GM12872 (cell line): ENCODE measurements at regions not wholly inside any gene's neighbourhood (a gene's known extent, or its start where the extent isn't known, plus 50 kb on each side); places are given as distances from the start of the nearest gene placed in this dataset.

Source experiments
- TF ChIP-seq, protein P1 (sequence below): IDR thresholded peaks from 3 replicates; pipeline ENCODE4 v1.5.1; 2011; ENCODE audit warnings: low read depth, mild to moderate bottlenecking, low read length, moderate library complexity; ENCODE audit not compliant: insufficient read depth

DNA sequence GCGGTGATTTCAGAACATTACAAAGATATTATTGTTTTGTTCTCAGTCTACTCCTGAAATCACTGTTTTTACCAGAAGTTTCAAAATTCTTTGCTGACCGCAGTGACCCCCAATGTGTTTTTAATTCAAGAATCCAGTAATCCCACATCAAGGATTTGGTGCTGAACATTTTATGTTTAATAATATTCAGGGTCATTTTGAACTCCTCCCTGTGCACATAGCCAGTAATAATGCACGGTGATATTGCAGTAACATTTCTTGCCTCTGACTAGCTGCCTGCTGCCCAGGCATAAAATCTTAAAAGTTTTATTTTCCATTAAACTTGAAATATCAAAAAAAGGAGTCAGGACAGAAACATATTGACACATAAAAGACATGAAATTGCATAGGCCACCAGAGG lies 443.4 kb upstream of the NCAM2 start:
- TF ChIP-seq, protein P1, sequence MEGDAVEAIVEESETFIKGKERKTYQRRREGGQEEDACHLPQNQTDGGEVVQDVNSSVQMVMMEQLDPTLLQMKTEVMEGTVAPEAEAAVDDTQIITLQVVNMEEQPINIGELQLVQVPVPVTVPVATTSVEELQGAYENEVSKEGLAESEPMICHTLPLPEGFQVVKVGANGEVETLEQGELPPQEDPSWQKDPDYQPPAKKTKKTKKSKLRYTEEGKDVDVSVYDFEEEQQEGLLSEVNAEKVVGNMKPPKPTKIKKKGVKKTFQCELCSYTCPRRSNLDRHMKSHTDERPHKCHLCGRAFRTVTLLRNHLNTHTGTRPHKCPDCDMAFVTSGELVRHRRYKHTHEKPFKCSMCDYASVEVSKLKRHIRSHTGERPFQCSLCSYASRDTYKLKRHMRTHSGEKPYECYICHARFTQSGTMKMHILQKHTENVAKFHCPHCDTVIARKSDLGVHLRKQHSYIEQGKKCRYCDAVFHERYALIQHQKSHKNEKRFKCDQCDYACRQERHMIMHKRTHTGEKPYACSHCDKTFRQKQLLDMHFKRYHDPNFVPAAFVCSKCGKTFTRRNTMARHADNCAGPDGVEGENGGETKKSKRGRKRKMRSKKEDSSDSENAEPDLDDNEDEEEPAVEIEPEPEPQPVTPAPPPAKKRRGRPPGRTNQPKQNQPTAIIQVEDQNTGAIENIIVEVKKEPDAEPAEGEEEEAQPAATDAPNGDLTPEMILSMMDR = no peak

DNA sequence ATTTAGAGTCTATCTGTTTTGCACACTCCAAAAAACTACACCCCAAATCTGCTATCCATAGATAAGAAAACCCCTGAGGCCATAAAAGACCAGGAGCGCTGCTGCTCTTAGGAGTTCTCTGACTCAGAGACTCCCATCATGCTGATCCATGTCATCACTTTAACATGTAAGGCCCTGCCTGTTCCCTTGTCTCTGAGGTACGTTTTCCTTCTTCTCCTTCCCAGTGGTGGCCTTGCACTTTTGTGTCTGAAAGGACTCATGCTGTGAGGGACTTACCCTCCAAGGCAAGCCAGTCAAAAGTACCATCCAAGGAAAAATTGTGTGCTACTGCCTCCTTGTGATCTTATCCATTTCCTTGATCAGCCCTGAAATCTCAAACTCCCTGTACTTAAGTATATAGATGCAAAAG lies 427.4 kb upstream of the NCAM2 start:
- TF ChIP-seq, protein P1 = no peak

DNA sequence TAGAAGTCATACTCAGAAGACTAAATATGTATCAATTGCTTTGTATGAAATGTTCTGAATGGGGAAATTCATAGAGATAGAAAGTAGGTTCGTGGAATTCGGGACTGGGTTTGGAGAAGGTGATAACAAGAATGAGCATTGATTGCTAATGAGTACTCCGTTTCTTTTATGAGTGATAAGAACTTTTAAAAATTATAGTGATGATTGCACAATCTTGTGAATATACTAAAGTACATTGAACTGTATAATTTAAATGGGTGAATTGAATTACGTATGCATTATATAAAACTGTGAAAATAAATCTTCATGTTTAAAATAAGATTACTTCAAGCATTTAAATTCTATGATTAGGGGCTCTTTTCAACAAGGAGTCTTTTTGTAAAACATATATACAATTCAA lies 425.6 kb upstream of the NCAM2 start:
- TF ChIP-seq, protein P1 = no peak

DNA sequence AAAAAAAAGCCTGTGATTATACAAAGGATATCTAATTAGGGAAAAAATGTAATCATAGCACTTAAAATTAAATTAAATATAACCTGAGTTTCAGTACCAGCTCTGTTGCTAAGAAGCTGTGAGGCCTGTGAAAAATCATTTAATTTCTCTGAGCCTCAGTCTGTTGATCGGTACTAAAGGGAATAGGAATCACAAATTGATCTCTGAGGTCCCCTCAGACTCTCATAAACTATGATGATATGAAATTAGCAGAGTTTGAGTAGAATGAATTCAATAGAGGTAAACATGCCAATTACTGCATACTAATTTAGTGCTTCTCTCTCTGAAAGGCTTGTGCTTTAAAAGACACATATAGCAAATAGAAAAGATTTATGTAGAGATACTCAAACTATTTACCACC lies 416.8 kb upstream of the NCAM2 start:
- TF ChIP-seq, protein P1 = no peak

DNA sequence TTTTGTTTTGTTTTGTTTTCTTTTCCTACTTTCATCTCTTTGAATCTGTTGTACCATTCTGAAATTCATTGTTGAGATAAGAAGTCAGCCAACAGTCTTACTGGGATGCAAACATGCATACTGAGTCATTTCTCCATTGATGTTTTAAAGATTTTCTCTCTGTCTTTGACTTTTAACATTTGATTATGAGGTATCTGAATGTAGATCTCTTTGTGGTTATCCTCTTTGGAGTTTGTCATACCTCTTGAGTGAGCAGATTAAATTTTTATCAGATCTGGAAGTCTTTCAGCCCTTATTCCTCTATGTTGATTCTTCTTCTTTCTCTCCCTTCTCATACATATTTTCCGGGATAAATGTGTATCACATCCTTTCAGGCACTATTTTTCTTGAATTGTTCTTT lies 406.9 kb upstream of the NCAM2 start:
- TF ChIP-seq, protein P1 = no peak

DNA sequence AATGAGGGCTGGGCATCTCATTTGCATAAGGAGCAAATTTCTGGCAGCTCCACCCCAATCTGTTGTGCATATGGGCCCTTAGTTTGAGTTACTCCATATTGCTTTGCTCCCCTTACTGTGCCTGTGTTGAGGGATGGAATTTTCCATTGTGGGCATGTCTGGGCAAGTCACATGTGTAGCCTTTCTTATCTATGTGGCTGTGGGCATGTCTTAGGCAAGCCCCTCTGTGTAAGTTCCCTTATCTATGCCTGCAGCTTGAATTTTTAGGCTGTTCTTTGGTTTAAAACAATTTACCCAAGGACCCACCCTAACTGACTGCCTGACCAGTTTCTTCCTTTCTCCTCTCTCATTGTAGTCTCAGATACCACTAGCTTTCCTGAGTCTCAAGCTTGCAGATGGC lies 405.7 kb upstream of the NCAM2 start:
- TF ChIP-seq, protein P1 = no peak

DNA sequence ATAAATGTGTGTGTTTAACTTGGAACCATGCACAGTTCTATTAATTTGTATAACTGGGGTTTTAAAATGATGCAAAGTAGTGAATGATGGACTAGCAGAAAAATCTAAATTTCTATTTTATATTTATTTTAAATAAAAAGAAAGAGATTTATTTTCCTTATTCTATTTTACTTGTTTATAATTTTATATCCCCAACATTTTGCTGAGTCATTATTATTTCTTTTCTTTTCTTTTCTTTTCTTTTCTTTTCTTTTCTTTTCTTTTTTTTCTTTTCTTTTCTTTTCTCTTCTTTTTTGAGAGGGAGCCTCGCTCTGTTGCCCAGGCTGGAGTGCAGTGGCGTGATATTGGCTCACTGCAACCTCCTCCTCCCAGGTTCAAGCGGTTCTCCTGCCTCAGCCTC lies 395.0 kb upstream of the NCAM2 start:
- TF ChIP-seq, protein P1 = no peak

DNA sequence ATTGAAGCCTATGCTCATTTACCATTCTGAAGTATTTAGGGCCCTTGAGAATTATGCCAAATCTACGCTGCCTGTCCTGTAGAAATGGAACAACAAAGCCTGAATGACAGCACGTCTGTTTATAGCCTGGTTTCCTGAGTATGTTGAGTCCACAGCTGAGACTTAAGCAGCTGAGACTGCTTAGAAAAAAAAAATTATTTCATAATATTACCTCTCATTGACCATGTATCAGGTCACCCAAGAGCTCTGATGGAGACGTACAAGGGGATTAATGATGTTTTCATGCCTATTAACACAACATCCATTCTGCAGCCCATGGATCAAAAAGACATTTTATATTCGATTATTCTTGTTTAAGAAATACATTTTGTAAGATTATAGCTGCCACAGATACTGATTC lies 387.2 kb upstream of the NCAM2 start:
- TF ChIP-seq, protein P1 = no peak
